Gastroesophageal sphincter (tissue), 4 donors: ENCODE measurements at regions not wholly inside any gene's neighbourhood (a gene's known extent, or its start where the extent isn't known, plus 50 kb on each side); places are given as distances from the start of the nearest gene placed in this dataset.

Experiments
- ATAC-seq: fragments of 150-250 bp; one replicate; pipeline ENCODE4 v1.9.1; 2016; ENCODE audit warnings: mild to moderate bottlenecking, moderate library complexity
- H3K27ac ChIP-seq, 4 donors: fragments of 200-600 bp; sonication (generic) in 3 of 4; 1 replicate in 3 of 4; 2 replicates in 1 of 4; pipeline ENCODE4 v1.5.1; 2016 to 2019
- H3K27me3 ChIP-seq: fragments of 200-600 bp; sonication (generic); one replicate; pipeline ENCODE4 v1.5.1; 2019
- H3K36me3 ChIP-seq, 2 donors: fragments of 200-600 bp; sonication (generic); one replicate each; pipeline ENCODE4 v1.5.1; 2019; ENCODE audit warnings: control low read depth in 1 of 2
- H3K4me1 ChIP-seq, 3 donors: fragments of 200-600 bp; sonication (generic); 1 replicate in 2 of 3; 2 replicates in 1 of 3; pipeline ENCODE4 v1.5.1; 2016 to 2019; ENCODE audit warnings: control low read depth in 2 of 3
- H3K4me3 ChIP-seq, 2 donors: fragments of 200-600 bp; sonication (generic); one replicate each; pipeline ENCODE4 v1.5.1; 2019; ENCODE audit warnings: mild to moderate bottlenecking in 1 of 2, moderate library complexity in 1 of 2
- H3K9me3 ChIP-seq, 3 donors: fragments of 200-600 bp; sonication (generic); one replicate each; pipeline ENCODE4 v1.5.1; 2017 to 2019; ENCODE audit warnings: control low read depth in 2 of 3
- CTCF ChIP-seq, 4 experiments: fragments of 200-600 bp in 2 of 4; fragments of 450-650 bp in 2 of 4; sonication (generic) in 1 of 4; IDR thresholded peaks; one replicate each; pipeline ENCODE4 v1.5.1; 2017 to 2019; ENCODE audit warnings: antibody characterized with exemption in 4 of 4, mild to moderate bottlenecking in 2 of 4, moderate library complexity in 2 of 4
- EP300 ChIP-seq: sonication (generic); formaldehyde crosslinking; IDR thresholded peaks from one replicate; pipeline ENCODE4 v1.6.1; 2017; ENCODE audit warnings: antibody characterized with exemption, mild to moderate bottlenecking
- POLR2A ChIP-seq, 2 donors: fragments of 450-650 bp; IDR thresholded peaks; one replicate each; pipeline ENCODE4 v1.6.1; 2017; ENCODE audit warnings: antibody characterized with exemption in 2 of 2, mild to moderate bottlenecking in 2 of 2, moderate library complexity in 1 of 2
- POLR2AphosphoS5 ChIP-seq: sonication (generic); formaldehyde crosslinking; IDR thresholded peaks from one replicate; pipeline ENCODE4 v1.6.1; 2017; ENCODE audit warnings: antibody characterized with exemption
- WGBS, 2 donors: methylation state at CpG; one replicate each; pipeline ENCODE4 v1.1.5; 2018; ENCODE audit warnings: low coverage in 1 of 2; 5-methylcytosine and 5-hydroxymethylcytosine counted together

DNA sequence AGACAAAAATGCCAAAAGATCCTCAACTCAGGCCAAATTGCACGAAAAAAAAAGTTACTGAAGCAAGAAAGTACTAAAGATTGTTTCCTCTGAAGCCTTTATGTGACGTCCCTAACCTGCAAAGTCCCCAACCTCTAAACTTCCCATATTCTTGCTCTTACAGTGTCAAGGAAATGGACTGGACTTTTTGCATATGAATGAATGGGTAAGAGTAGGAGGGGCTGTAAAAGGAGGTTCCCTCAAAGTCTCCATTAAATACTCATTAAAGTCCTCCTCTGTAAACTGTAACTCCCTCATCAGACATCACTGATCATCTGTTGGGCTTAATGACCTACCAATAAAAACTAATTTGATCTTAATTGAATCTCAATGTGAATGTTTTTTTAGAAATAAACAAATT, 164.8 kb upstream of the STEAP1 start:
- H3K36me3 ChIP-seq, result no peaks in the 10 kb centered on the region
- H3K9me3 ChIP-seq, result peaks cover 0 to under 1% (median 0%) of the 10 kb centered on the region in 3 donors
- no peaks in the 10 kb centered on the region for H3K27me3 ChIP-seq
- H3K4me1 ChIP-seq, result no peaks in the 10 kb centered on the region
- H3K4me3 ChIP-seq, result no peak overlapping the region
- no peak for ATAC-seq
- WGBS, 2 donors, result 53 to 61% methylated on average over 2 of the region's 2 CpGs
- no peak for TF ChIP-seq CTCF (IDR thresholded peaks at IDR 0.05)
- no peak for TF ChIP-seq EP300
- TF ChIP-seq POLR2AphosphoS5, result no peak
- no peak for TF ChIP-seq POLR2A (IDR thresholded peaks at IDR 0.05)
- no peak overlapping the region for H3K27ac ChIP-seq

- Histone ChIP-seq H3K4me3 (no peak overlapping the region), H3K4me1 (no peaks in the 10 kb centered on the region), H3K36me3 (no peaks in the 10 kb centered on the region), H3K9me3 (no peaks in the 10 kb centered on the region), H3K27ac (no peak overlapping the region), H3K27me3 (no peaks in the 10 kb centered on the region)
- no peak for TF ChIP-seq CTCF (IDR thresholded peaks at IDR 0.05)
- no peak for TF ChIP-seq EP300
- no peak for TF ChIP-seq POLR2A (IDR thresholded peaks at IDR 0.05)
- no peak for TF ChIP-seq POLR2AphosphoS5
- WGBS, 2 donors, result 14% methylated on average over 1 of the region's 1 CpG; no CpG with 5 or more reads in 1 of the 2 donors
- ATAC-seq, result no peak
Measured at GRCh38 chr7:89994483-89994882, 159.8 kb upstream of the STEAP1 start.

- no peaks in the 10 kb centered on the region for H3K9me3 ChIP-seq
- H3K27me3 ChIP-seq, result no peaks in the 10 kb centered on the region
- no peak overlapping the region for H3K27ac ChIP-seq
- no peak for ATAC-seq
- TF ChIP-seq POLR2A (IDR thresholded peaks at IDR 0.05) (no peak), EP300 (no peak), POLR2AphosphoS5 (no peak), CTCF (IDR thresholded peaks at IDR 0.05) (no peak)
- H3K4me3 ChIP-seq, result no peak overlapping the region
- 71 to 76% methylated on average over 2 of the region's 2 CpGs for WGBS, 2 donors
- no peaks in the 10 kb centered on the region for H3K4me1 ChIP-seq
- H3K36me3 ChIP-seq, result no peaks in the 10 kb centered on the region
Measured at GRCh38 chr7:89998554-89998953, 155.7 kb upstream of the STEAP1 start.

GRCh38 chr7:90005836-90006235, 148.4 kb upstream of the STEAP1 start:
- no peak for ATAC-seq
- WGBS, 2 donors, result 83 to 85% methylated on average over 2 of the region's 2 CpGs
- Histone ChIP-seq H3K9me3 (no peaks in the 10 kb centered on the region), H3K27me3 (no peaks in the 10 kb centered on the region), H3K27ac (no peak overlapping the region), H3K4me3 (no peak overlapping the region), H3K36me3 (no peaks in the 10 kb centered on the region), H3K4me1 (no peaks in the 10 kb centered on the region)
- TF ChIP-seq POLR2AphosphoS5, result no peak
- TF ChIP-seq POLR2A (IDR thresholded peaks at IDR 0.05), result no peak
- no peak for TF ChIP-seq CTCF (IDR thresholded peaks at IDR 0.05)
- no peak for TF ChIP-seq EP300

DNA sequence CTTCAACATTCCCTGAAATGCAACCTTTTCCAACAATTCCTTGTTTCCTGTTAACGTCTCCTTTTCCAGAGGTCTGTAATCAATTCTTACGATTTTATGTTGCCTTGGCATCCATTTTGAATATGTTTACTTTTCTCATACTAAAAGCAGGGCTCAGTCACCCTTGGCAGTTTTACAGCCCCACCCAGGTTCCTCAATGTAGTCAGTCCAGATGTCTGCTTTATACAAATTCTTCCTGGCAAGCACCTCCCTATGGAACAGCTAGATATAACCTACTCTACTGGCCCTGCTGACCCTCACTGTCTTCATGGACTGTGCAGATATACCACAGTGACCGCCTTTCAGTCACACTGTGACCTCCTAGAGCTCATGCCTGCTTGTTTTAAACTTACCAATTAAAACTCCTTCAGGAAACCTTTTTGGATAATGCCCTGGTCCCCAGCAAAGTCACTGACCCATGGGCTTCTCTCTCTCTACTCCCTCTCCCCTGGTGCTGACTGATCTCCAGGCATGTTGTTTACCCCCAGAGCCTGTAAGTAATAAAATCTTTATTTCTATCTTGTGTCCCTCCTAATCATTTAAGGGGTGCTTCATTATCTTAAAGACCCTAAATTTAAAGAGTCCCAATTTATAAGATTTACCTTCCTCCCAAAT, 147.1 kb upstream of the STEAP1 start:
- Histone ChIP-seq H3K27me3 (no peaks in the 10 kb centered on the region), H3K36me3 (no peaks in the 10 kb centered on the region), H3K27ac (no peak overlapping the region), H3K9me3 (no peaks in the 10 kb centered on the region), H3K4me1 (no peaks in the 10 kb centered on the region), H3K4me3 (no peak overlapping the region)
- WGBS, 2 donors, result 48 to 55% methylated on average over 3 of the region's 3 CpGs
- ATAC-seq, result no peak
- TF ChIP-seq CTCF (IDR thresholded peaks at IDR 0.05) (no peak), POLR2AphosphoS5 (no peak), POLR2A (IDR thresholded peaks at IDR 0.05) (no peak), EP300 (no peak)
